Panc1 (cell line): ENCODE measurements at regions not wholly inside any gene's neighbourhood (a gene's known extent, or its start where the extent isn't known, plus 50 kb on each side); places are given as distances from the start of the nearest gene placed in this dataset.
"Not testable (repeated sequence)": the region's sequence is repeated elsewhere in the genome, so short reads cannot be mapped to it uniquely, and the experiment has no call there.

ENCODE experiments used
- ATAC-seq: fragments of 200-7000 bp; cut with Tn5 transposase; 2 replicates; pipeline ENCODE4 v1.9.1; 2020; ENCODE audit warnings: mild to moderate bottlenecking, moderate library complexity
- BruUV-seq: library from RNA; stranded (reverse); fragments of 400-500 nt; replicated peaks from 2 replicates; lab custom pipeline; 2021; lab: Mats Ljungman, UMichigan
- CTCF ChIA-PET: fragments of 300-600 bp; sonication (Branson Sonifier 250); formaldehyde crosslinking; loops from one replicate; lab custom pipeline; 2022; ENCODE audit warnings: antibody characterized with exemption; lab: Charles Lee
- POLR2A ChIA-PET: fragments of 300-600 bp; sonication (Branson Sonifier 250); formaldehyde crosslinking; loops from one replicate; lab custom pipeline; 2022; ENCODE audit warnings: antibody characterized with exemption; lab: Charles Lee
- DNase-seq: peaks from one replicate; pipeline ENCODE4 v3.0.0-alpha.2; 2010; ENCODE audit warnings: low read depth, low spot score
- H3K27ac ChIP-seq: 2 replicates; pipeline ENCODE4 v1.5.1; 2011; ENCODE audit warnings: mild to moderate bottlenecking, low read length, inconsistent platforms
- H3K27me3 ChIP-seq: fragments of 200-500 bp; sonication (Bioruptor generic); 2 replicates; pipeline ENCODE4 v1.6.0; 2014; ENCODE audit warnings: low read length, inconsistent platforms; ENCODE audit not compliant: control insufficient read depth, insufficient read depth
- H3K36me3 ChIP-seq: fragments of 200-500 bp; sonication (Bioruptor generic); 2 replicates; pipeline ENCODE4 v1.5.1; 2014; ENCODE audit warnings: inconsistent platforms, mild to moderate bottlenecking, low read length, moderate library complexity; ENCODE audit not compliant: control insufficient read depth, insufficient read depth
- H3K4me1 ChIP-seq: 2 replicates; pipeline ENCODE4 v1.5.1; 2011; ENCODE audit warnings: inconsistent platforms, mild to moderate bottlenecking, low read length, moderate library complexity; ENCODE audit not compliant: control insufficient read depth, insufficient read depth
- H3K4me3 ChIP-seq, 2 experiments: 2 replicates each; pipeline ENCODE4 v1.5.1; 2011 to 2012; ENCODE audit warnings: low read depth in 2 of 2, low read length in 2 of 2, mild to moderate bottlenecking in 2 of 2, inconsistent platforms in 1 of 2, moderate library complexity in 1 of 2
- H3K9me3 ChIP-seq: fragments of 200-500 bp; sonication (Bioruptor generic); 2 replicates; pipeline ENCODE4 v1.5.1; 2014; ENCODE audit warnings: low read depth, mild to moderate bottlenecking, inconsistent platforms, low read length, moderate library complexity; ENCODE audit not compliant: control insufficient read depth, insufficient read depth
- POLR2AphosphoS5 ChIP-seq: IDR thresholded peaks from 2 replicates; pipeline ENCODE4 v1.6.1; 2012; ENCODE audit warnings: mild to moderate bottlenecking, low read depth, low read length, moderate library complexity
- SIN3A ChIP-seq: IDR thresholded peaks from 2 replicates; pipeline ENCODE4 v1.6.1; 2012; ENCODE audit warnings: low read depth, mild to moderate bottlenecking, low read length, moderate library complexity, borderline replicate concordance; ENCODE audit not compliant: insufficient read depth
- TCF7L2 ChIP-seq: IDR thresholded peaks from 2 replicates; pipeline ENCODE4 v1.6.1; 2011; ENCODE audit warnings: mild to moderate bottlenecking, low read depth, low read length, inconsistent platforms
- in situ Hi-C: cut with HindIII; loops from 2 replicates; pipeline ENCODE4 v1.10.0; 2016; ENCODE audit warnings: low sequenced_read_pairs, low pct_unique_long_range_greater_than_20kb
- intact Hi-C: fragments of 100-400 bp; cut with micrococcal nuclease; formaldehyde crosslinking; loops from one replicate; pipeline ENCODE4 v1.10.0; 2022; ENCODE audit not compliant: unreplicated experiment
- TF ChIP-seq, protein P1 (sequence below): fragments of 450-650 bp; IDR thresholded peaks from 2 replicates; pipeline ENCODE4 v1.5.1; 2017; ENCODE audit warnings: mild to moderate bottlenecking
- TF ChIP-seq, protein P2 (sequence below), 2 experiments: IDR thresholded peaks; 2 replicates each; pipeline ENCODE4 v1.6.1; 2011 to 2012; ENCODE audit warnings: low read depth in 2 of 2, control low read depth in 1 of 2, low read length in 1 of 2, mild to moderate bottlenecking in 1 of 2, moderate library complexity in 1 of 2; ENCODE audit not compliant: insufficient read depth in 1 of 2

DNA sequence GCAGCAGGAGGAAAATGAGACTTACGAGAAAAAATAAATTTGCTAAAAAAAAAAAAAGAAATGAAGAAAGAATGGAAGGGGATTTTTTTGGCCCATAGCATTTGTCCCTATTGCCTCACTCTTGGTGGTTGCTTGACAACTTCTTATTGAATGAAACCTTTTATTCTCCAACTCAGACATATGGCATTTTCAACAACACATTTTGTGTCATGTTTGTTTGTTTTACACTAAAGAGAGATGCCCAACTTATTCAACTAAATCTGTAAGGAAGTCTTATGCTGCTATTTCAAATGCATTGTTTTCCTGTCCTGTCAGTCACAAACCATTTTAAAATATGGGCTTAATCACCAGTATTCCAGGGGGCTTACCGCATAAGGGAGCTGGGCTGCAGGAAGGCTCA, 409.1 kb upstream of the TENM3 start:
- ChIA-PET CTCF (no interaction called here), POLR2A (no interaction called here)
- in situ Hi-C loops, result no loop called here
- BruUV-seq, result no TSS peak
- no peaks in the 10 kb centered on the region for H3K9me3 ChIP-seq
- ATAC-seq (no peak), DNase-seq (no peak)
- H3K4me1 ChIP-seq, result no peaks in the 10 kb centered on the region
- H3K36me3 ChIP-seq, result no peaks in the 10 kb centered on the region
- TF ChIP-seq TCF7L2, result no peak
- TF ChIP-seq SIN3A, result no peak
- H3K27ac ChIP-seq, result no peak overlapping the region
- intact Hi-C loops, result no loop called here
- H3K27me3 ChIP-seq, result no peaks in the 10 kb centered on the region
- no peak overlapping the region for H3K4me3 ChIP-seq

DNA sequence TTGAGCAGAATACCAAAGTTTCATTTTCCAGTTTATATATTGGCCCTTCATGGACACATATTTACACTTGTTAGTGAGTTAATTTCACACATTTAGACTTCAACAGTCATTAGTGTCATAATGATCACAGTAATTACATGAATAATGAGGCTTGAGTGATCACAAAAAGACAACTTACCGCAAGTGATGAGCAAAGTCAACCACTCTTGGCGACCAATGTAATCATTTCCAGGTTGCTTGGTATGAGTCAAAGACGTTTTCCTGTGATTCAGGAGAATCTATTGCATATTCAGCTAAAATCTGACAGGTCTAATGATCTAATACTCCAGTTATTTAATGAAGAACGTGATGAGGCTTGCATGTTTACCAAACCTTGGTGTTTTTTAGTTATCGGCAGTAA, 407.9 kb upstream of the TENM3 start:
- Histone ChIP-seq H3K4me1 (no peaks in the 10 kb centered on the region), H3K27me3 (no peaks in the 10 kb centered on the region), H3K4me3 (no peak overlapping the region), H3K9me3 (no peaks in the 10 kb centered on the region), H3K27ac (no peak overlapping the region), H3K36me3 (no peaks in the 10 kb centered on the region)
- DNase-seq (no peak), ATAC-seq (no peak)
- intact Hi-C loops, result no loop called here
- in situ Hi-C loops, result no loop called here
- TF ChIP-seq, protein P1, sequence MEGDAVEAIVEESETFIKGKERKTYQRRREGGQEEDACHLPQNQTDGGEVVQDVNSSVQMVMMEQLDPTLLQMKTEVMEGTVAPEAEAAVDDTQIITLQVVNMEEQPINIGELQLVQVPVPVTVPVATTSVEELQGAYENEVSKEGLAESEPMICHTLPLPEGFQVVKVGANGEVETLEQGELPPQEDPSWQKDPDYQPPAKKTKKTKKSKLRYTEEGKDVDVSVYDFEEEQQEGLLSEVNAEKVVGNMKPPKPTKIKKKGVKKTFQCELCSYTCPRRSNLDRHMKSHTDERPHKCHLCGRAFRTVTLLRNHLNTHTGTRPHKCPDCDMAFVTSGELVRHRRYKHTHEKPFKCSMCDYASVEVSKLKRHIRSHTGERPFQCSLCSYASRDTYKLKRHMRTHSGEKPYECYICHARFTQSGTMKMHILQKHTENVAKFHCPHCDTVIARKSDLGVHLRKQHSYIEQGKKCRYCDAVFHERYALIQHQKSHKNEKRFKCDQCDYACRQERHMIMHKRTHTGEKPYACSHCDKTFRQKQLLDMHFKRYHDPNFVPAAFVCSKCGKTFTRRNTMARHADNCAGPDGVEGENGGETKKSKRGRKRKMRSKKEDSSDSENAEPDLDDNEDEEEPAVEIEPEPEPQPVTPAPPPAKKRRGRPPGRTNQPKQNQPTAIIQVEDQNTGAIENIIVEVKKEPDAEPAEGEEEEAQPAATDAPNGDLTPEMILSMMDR, result no peak
- TF ChIP-seq POLR2AphosphoS5, result no peak
- TF ChIP-seq, protein P2, sequence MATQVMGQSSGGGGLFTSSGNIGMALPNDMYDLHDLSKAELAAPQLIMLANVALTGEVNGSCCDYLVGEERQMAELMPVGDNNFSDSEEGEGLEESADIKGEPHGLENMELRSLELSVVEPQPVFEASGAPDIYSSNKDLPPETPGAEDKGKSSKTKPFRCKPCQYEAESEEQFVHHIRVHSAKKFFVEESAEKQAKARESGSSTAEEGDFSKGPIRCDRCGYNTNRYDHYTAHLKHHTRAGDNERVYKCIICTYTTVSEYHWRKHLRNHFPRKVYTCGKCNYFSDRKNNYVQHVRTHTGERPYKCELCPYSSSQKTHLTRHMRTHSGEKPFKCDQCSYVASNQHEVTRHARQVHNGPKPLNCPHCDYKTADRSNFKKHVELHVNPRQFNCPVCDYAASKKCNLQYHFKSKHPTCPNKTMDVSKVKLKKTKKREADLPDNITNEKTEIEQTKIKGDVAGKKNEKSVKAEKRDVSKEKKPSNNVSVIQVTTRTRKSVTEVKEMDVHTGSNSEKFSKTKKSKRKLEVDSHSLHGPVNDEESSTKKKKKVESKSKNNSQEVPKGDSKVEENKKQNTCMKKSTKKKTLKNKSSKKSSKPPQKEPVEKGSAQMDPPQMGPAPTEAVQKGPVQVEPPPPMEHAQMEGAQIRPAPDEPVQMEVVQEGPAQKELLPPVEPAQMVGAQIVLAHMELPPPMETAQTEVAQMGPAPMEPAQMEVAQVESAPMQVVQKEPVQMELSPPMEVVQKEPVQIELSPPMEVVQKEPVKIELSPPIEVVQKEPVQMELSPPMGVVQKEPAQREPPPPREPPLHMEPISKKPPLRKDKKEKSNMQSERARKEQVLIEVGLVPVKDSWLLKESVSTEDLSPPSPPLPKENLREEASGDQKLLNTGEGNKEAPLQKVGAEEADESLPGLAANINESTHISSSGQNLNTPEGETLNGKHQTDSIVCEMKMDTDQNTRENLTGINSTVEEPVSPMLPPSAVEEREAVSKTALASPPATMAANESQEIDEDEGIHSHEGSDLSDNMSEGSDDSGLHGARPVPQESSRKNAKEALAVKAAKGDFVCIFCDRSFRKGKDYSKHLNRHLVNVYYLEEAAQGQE (IDR thresholded peaks at IDR 0.05; ENCODE audit: insufficient read depth in 1 of 2, low read depth in 2 of 2, low read length in 1 of 2), result no peak
- no peak for TF ChIP-seq SIN3A
- TF ChIP-seq TCF7L2, result no peak
- POLR2A ChIA-PET, result no interaction called here
- BruUV-seq, result no TSS peak
- CTCF ChIA-PET, result no interaction called here

DNA sequence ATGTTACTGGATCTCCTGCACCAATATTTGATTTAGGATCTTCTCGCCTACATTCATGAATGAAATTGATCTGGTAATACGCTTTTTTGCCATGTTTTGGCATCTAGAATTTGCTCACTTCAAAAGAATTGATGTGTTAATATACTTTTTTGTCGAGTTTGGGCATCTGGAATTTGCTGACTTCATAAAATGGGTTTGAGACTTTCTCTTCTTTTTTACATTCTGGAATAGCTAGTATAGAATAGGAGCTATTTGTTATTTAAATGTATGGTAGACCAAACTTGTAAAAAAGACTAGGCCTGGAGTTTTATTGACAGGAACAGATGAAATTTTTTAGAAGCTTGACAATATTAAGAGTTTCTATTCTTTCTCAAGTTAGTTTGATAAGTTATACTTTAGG, 404.9 kb upstream of the TENM3 start:
- TF ChIP-seq, protein P2 (IDR thresholded peaks at IDR 0.05; ENCODE audit: insufficient read depth in 1 of 2, low read depth in 2 of 2, low read length in 1 of 2), result no peak
- TF ChIP-seq TCF7L2, result no peak
- no peak for TF ChIP-seq POLR2AphosphoS5
- TF ChIP-seq SIN3A, result no peak
- TF ChIP-seq, protein P1, result no peak
- no TSS peak for BruUV-seq
- DNase-seq (no peak), ATAC-seq (no peak)
- ChIA-PET CTCF (no interaction called here), POLR2A (interaction anchor here (0.6 kb wide), 1 partner anchor 209 kb away, joined by 3 read pairs; no protein-coding TSS in a partner anchor)
- H3K27me3 ChIP-seq, result no peaks in the 10 kb centered on the region
- intact Hi-C loops, result no loop called here
- no peak overlapping the region for H3K4me3 ChIP-seq
- in situ Hi-C loops, result no loop called here
- no peaks in the 10 kb centered on the region for H3K36me3 ChIP-seq
- H3K9me3 ChIP-seq, result no peaks in the 10 kb centered on the region
- no peaks in the 10 kb centered on the region for H3K4me1 ChIP-seq
- no peak overlapping the region for H3K27ac ChIP-seq

DNA sequence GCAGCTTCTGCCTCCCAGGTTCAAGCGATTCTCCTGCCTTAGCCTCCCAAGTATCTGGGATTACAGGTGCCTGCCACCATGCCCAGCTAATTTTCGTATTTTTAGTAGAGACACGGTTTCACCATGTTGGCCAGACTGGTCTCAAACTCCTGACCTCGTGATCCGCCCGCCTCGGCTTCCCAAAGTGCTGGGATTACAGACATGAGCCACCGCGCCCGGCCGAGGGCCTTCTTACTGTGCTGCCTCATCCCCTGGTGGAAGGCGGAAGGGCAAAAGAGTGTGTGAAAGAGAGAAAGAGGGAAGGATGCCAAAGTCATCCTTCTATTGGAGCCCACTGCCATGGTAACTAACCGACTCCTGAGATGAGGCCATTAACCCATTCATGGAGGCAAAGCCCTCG, 399.4 kb upstream of the TENM3 start:
- H3K4me3 ChIP-seq, ATAC-seq, BruUV-seq, POLR2A ChIA-PET, H3K4me1 ChIP-seq, H3K36me3 ChIP-seq, CTCF ChIA-PET, H3K27ac ChIP-seq, in situ Hi-C loops, H3K27me3 ChIP-seq, DNase-seq, intact Hi-C loops, H3K9me3 ChIP-seq: not testable (repeated sequence)
